ENCODE measurements at regions not wholly inside any gene's neighbourhood (a gene's known extent, or its start where the extent isn't known, plus 50 kb on each side); places are given as distances from the start of the nearest gene placed in this dataset.

- H3K4me1 ChIP-seq (ENCODE audit: insufficient read depth, low read length): no peaks in the 10 kb centered on the region
- H3K36me3 Mint-ChIP-seq (ENCODE audit: low read depth): no peaks in the 10 kb centered on the region
- DNase-seq (no peak), ATAC-seq (ENCODE audit: poor library complexity) (no peak)
- no peak for TF ChIP-seq CTCF (IDR thresholded peaks at IDR 0.05)
- CTCF ChIA-PET: no interaction called here
- H3K27me3 ChIP-seq (ENCODE audit: control insufficient read depth in 1 of 2, insufficient read depth in 2 of 2, low read length in 2 of 2): no peaks in the 10 kb centered on the region
- intact Hi-C loops (cut with DNase I, micrococcal nuclease): no loop called here
- no peak overlapping the region for H3K4me3 Mint-ChIP-seq
- H3K4me3 ChIP-seq (ENCODE audit: low read length): no peak overlapping the region
- POLR2A ChIA-PET: no interaction called here
- peaks cover 5 to 8% of the 10 kb centered on the region in 2 experiments for H3K9me3 ChIP-seq (ENCODE audit: control insufficient read depth in 1 of 2, insufficient read depth in 1 of 2, low read length in 2 of 2)
- H3K36me3 ChIP-seq (ENCODE audit: insufficient read depth, low read length): no peaks in the 10 kb centered on the region
- H3K4me1 Mint-ChIP-seq (ENCODE audit: low read depth): no peaks in the 10 kb centered on the region
- no peak overlapping the region for H3K27ac ChIP-seq (ENCODE audit: low read depth in 1 of 2, low read length in 2 of 2)
- no peaks in the 10 kb centered on the region for H3K27me3 Mint-ChIP-seq
- no peak overlapping the region for H3K27ac Mint-ChIP-seq
- peaks cover 2% of the 10 kb centered on the region for H3K9me3 Mint-ChIP-seq
These were observed 208.0 kb downstream of the SPRY2 start for GRCh38 chr13:80132741-80133601.

GRCh38 chr13:80131204-80131603 is 209.7 kb downstream of the SPRY2 start:
- Histone ChIP-seq H3K4me1 (ENCODE audit: insufficient read depth, low read length) (no peaks in the 10 kb centered on the region), H3K36me3 (ENCODE audit: insufficient read depth, low read length) (no peaks in the 10 kb centered on the region), H3K27me3 (ENCODE audit: control insufficient read depth in 1 of 2, insufficient read depth in 2 of 2, low read length in 2 of 2) (no peaks in the 10 kb centered on the region), H3K27ac (ENCODE audit: low read depth in 1 of 2, low read length in 2 of 2) (no peak overlapping the region), H3K9me3 (ENCODE audit: control insufficient read depth in 1 of 2, insufficient read depth in 1 of 2, low read length in 2 of 2) (peaks cover 5 to 8% of the 10 kb centered on the region in 2 experiments), H3K4me3 (ENCODE audit: low read length) (no peak overlapping the region)
- H3K36me3 Mint-ChIP-seq (ENCODE audit: low read depth): no peaks in the 10 kb centered on the region
- TF ChIP-seq CTCF (IDR thresholded peaks at IDR 0.05): no peak
- H3K27ac Mint-ChIP-seq: no peak overlapping the region
- intact Hi-C loops (cut with DNase I, micrococcal nuclease): no loop called here
- H3K27me3 Mint-ChIP-seq: no peaks in the 10 kb centered on the region
- H3K9me3 Mint-ChIP-seq: peaks cover 2% of the 10 kb centered on the region
- ATAC-seq (ENCODE audit: poor library complexity) (no peak), DNase-seq (no peak)
- POLR2A ChIA-PET: no interaction called here
- CTCF ChIA-PET: no interaction called here
- no peak overlapping the region for H3K4me3 Mint-ChIP-seq
- H3K4me1 Mint-ChIP-seq (ENCODE audit: low read depth): no peaks in the 10 kb centered on the region

- H3K9me3 Mint-ChIP-seq: no peaks in the 10 kb centered on the region
- TF ChIP-seq CTCF (IDR thresholded peaks at IDR 0.05): no peak
- no peak overlapping the region for H3K4me3 ChIP-seq (ENCODE audit: low read length)
- POLR2A ChIA-PET: no interaction called here
- H3K27ac Mint-ChIP-seq: no peak overlapping the region
- H3K4me1 ChIP-seq (ENCODE audit: insufficient read depth, low read length): no peaks in the 10 kb centered on the region
- ATAC-seq (ENCODE audit: poor library complexity) (no peak), DNase-seq (no peak)
- H3K27me3 Mint-ChIP-seq: no peaks in the 10 kb centered on the region
- H3K36me3 Mint-ChIP-seq (ENCODE audit: low read depth): no peaks in the 10 kb centered on the region
- no peaks in the 10 kb centered on the region for H3K4me1 Mint-ChIP-seq (ENCODE audit: low read depth)
- intact Hi-C loops (cut with DNase I, micrococcal nuclease): no loop called here
- no peak overlapping the region for H3K27ac ChIP-seq (ENCODE audit: low read depth in 1 of 2, low read length in 2 of 2)
- peaks cover 3 to 5% of the 10 kb centered on the region in 2 experiments for H3K9me3 ChIP-seq (ENCODE audit: control insufficient read depth in 1 of 2, insufficient read depth in 1 of 2, low read length in 2 of 2)
- no peak overlapping the region for H3K4me3 Mint-ChIP-seq
- no peaks in the 10 kb centered on the region for H3K36me3 ChIP-seq (ENCODE audit: insufficient read depth, low read length)
- no peaks in the 10 kb centered on the region for H3K27me3 ChIP-seq (ENCODE audit: control insufficient read depth in 1 of 2, insufficient read depth in 2 of 2, low read length in 2 of 2)
- CTCF ChIA-PET: no interaction called here
These were observed 214.4 kb downstream of the SPRY2 start for GRCh38 chr13:80126389-80127068.

All from CD4-positive, alpha-beta T cell (primary cell).